ENCODE measurements at regions not wholly inside any gene's neighbourhood (a gene's known extent, or its start where the extent isn't known, plus 50 kb on each side); places are given as distances from the start of the nearest gene placed in this dataset.

- TF ChIP-seq ZNF639 (CRISPR knock-in tag; conservative IDR thresholded peaks at IDR 0.05) (no peak), CHD2 (IDR thresholded peaks at IDR 0.05; ENCODE audit: low read depth, low read length) (no peak), CEBPG (CRISPR knock-in tag; IDR thresholded peaks at IDR 0.05) (no peak), HNF1B (CRISPR knock-in tag; IDR thresholded peaks at IDR 0.05) (no peak)
These were observed 856.3 kb downstream of the DSC3 start for GRCh38 chr18:30186245-30186644.
